Lower leg skin (tissue), 4 donors: ENCODE measurements at regions not wholly inside any gene's neighbourhood (a gene's known extent, or its start where the extent isn't known, plus 50 kb on each side); places are given as distances from the start of the nearest gene placed in this dataset.

Experiments
- DNase-seq, 2 donors: peaks; one replicate each; pipeline ENCODE4 v3.0.0-alpha.2; 2019; ENCODE audit warnings: low spot score in 2 of 2
- H3K4me3 ChIP-seq: fragments of 200-600 bp; sonication (generic); 2 replicates; pipeline ENCODE4 v1.5.1; 2017; ENCODE audit warnings: mild to moderate bottlenecking, low read depth; ENCODE audit not compliant: poor library complexity, severe bottlenecking
- CTCF ChIP-seq, 3 donors: fragments of 450-650 bp; IDR thresholded peaks; one replicate each; pipeline ENCODE4 v1.5.1; 2016; ENCODE audit warnings: antibody characterized with exemption in 3 of 3, mild to moderate bottlenecking in 3 of 3, moderate library complexity in 2 of 3
- POLR2A ChIP-seq, 2 donors: fragments of 450-650 bp; IDR thresholded peaks; one replicate each; pipeline ENCODE4 v1.6.1; 2016 to 2017; ENCODE audit warnings: antibody characterized with exemption in 2 of 2, mild to moderate bottlenecking in 1 of 2, moderate library complexity in 1 of 2
- WGBS, 2 donors: methylation state at CpG; one replicate each; pipeline ENCODE4 v1.1.5; 2018; 5-methylcytosine and 5-hydroxymethylcytosine counted together
- intact Hi-C: fragments of 100-400 bp; cut with DNase I; formaldehyde crosslinking; loops from one replicate; pipeline ENCODE4 v1.15.0; 2023; ENCODE audit warnings: low total_unique reads

- intact Hi-C loops: no loop called here
- H3K4me3 ChIP-seq: no peak overlapping the region
- no peak for DNase-seq
- TF ChIP-seq CTCF (IDR thresholded peaks at IDR 0.05): no peak
- TF ChIP-seq POLR2A (IDR thresholded peaks at IDR 0.05): no peak
- whole genome bisulfite sequencing, 2 donors: 75 to 83% methylated on average over 6 of the region's 6 CpGs
These were observed 387.8 kb downstream of the CTTN start for GRCh38 chr11:70786021-70786665.

- no peak for TF ChIP-seq CTCF (IDR thresholded peaks at IDR 0.05)
- no peak for TF ChIP-seq POLR2A (IDR thresholded peaks at IDR 0.05)
- H3K4me3 ChIP-seq: no peak overlapping the region
- DNase-seq: no peak
- WGBS, 2 donors: 77% methylated on average over 18 of the region's 18 CpGs
- intact Hi-C loops: no loop called here
These were observed 390.1 kb downstream of the CTTN start for GRCh38 chr11:70788248-70789022.

GRCh38 chr11:70790671-70791300 lies 392.5 kb downstream of the CTTN start:
- no peak overlapping the region for H3K4me3 ChIP-seq
- TF ChIP-seq POLR2A (IDR thresholded peaks at IDR 0.05): no peak
- TF ChIP-seq CTCF (IDR thresholded peaks at IDR 0.05): no peak
- no peak for DNase-seq
- 85 to 89% methylated on average over 8 to 12 of the region's 12 CpGs for WGBS, 2 donors
- intact Hi-C loops: no loop called here

GRCh38 chr11:70796648-70797227 lies 398.4 kb downstream of the CTTN start:
- 84 to 85% methylated on average over 8 of the region's 8 CpGs for WGBS, 2 donors

GRCh38 chr11:70798296-70798695 lies 400.0 kb downstream of the CTTN start:
- intact Hi-C loops: no loop called here
- 93 to 94% methylated on average over 26 of the region's 26 CpGs for WGBS, 2 donors
- H3K4me3 ChIP-seq: no peak overlapping the region
- TF ChIP-seq POLR2A (IDR thresholded peaks at IDR 0.05) (no peak), CTCF (IDR thresholded peaks at IDR 0.05) (no peak)
- DNase-seq: no peak

More at GRCh38 chr11:70796648-70797227, 398.4 kb downstream of the CTTN start:
- no peak for DNase-seq
- intact Hi-C loops: no loop called here
- no peak overlapping the region for H3K4me3 ChIP-seq
- no peak for TF ChIP-seq POLR2A (IDR thresholded peaks at IDR 0.05)
- TF ChIP-seq CTCF (IDR thresholded peaks at IDR 0.05): no peak
